D721Med (cell line): ENCODE measurements at regions not wholly inside any gene's neighbourhood (a gene's known extent, or its start where the extent isn't known, plus 50 kb on each side); places are given as distances from the start of the nearest gene placed in this dataset.

Experiments used
- DNase-seq: peaks from one replicate; pipeline ENCODE4 v3.0.0; 2011; ENCODE audit warnings: low spot score; ENCODE audit not compliant: insufficient read length
- FAIRE-seq: peaks from 2 replicates; lab custom pipeline; 2011; peaks lifted over from hg19 to GRCh38; lab: Jason Lieb, UNC
- TF ChIP-seq, protein P1 (sequence below): IDR thresholded peaks from 2 replicates; pipeline ENCODE4 v1.5.1; 2012; ENCODE audit warnings: mild to moderate bottlenecking, control low read depth; ENCODE audit not compliant: insufficient read depth; ENCODE audit errors: missing control alignments

DNA sequence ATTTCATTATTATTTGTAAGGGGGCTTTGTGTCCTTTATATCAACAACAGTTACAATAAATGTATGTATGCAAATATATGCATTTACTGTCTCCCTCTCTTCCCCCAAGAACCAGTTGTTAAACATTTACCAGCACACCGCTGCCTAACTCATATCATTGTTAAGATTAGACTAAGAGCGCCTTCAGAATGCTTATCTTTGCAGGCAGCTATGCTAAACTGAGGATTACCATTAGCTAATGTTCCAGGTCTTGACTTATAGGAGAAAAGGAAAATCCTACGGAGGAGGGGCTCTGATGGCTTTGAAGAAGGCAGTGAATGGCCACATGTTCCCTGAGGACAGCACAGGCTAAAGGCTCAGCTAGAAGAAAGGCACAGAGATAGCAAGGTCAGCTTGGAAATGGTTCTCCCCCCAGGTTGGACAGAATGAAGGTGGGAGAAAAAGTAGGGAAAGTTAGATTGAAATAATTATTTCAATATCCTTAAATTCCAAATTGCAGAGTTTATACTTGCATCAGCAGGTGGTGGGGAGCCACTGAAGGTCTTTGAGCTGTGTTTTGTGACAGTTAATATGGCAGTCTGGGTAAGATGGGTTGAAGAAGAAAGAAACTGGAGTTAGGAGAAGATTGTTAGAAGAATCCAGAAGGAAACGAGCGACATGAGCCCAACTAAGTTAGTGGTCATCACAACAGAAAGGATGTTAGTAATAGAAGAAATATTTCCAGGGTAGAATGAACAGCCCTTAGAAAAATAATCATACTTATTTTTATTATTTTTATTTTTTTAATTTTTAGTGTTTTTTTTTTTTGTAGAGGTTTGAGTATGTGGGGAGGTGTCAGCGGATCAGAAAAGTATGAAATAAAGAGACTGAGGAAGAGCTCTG lies 87.0 kb upstream of the MAF start:
- TF ChIP-seq, protein P1, sequence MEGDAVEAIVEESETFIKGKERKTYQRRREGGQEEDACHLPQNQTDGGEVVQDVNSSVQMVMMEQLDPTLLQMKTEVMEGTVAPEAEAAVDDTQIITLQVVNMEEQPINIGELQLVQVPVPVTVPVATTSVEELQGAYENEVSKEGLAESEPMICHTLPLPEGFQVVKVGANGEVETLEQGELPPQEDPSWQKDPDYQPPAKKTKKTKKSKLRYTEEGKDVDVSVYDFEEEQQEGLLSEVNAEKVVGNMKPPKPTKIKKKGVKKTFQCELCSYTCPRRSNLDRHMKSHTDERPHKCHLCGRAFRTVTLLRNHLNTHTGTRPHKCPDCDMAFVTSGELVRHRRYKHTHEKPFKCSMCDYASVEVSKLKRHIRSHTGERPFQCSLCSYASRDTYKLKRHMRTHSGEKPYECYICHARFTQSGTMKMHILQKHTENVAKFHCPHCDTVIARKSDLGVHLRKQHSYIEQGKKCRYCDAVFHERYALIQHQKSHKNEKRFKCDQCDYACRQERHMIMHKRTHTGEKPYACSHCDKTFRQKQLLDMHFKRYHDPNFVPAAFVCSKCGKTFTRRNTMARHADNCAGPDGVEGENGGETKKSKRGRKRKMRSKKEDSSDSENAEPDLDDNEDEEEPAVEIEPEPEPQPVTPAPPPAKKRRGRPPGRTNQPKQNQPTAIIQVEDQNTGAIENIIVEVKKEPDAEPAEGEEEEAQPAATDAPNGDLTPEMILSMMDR: no peak
- DNase-seq (no peak), FAIRE-seq (no peak)

DNA sequence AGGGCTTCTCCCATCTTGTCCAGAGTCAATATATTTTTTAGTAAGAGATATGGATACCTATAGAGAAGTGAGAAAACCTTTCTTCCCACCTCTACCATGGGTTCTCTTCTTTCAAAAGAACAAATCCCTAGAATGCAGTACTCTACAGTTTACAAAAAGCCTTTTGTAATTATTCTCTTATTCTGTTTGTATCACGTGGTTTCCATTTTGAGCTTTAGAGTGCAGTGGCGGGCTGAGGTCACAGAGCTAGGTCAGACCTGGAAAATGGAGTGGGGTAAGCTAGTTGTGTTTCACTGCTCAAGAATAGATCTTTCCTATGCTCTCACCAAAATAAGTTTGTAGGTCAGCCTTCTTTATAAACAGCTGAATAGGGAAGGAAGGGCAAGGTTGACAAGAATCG lies 85.3 kb upstream of the MAF start:
- TF ChIP-seq, protein P1: no peak
- FAIRE-seq (no peak), DNase-seq (no peak)

- no peak for FAIRE-seq
- DNase-seq: no peak
- TF ChIP-seq, protein P1: no peak
Measured at GRCh38 chr16:79679334-79679733, 78.8 kb upstream of the MAF start.

DNA sequence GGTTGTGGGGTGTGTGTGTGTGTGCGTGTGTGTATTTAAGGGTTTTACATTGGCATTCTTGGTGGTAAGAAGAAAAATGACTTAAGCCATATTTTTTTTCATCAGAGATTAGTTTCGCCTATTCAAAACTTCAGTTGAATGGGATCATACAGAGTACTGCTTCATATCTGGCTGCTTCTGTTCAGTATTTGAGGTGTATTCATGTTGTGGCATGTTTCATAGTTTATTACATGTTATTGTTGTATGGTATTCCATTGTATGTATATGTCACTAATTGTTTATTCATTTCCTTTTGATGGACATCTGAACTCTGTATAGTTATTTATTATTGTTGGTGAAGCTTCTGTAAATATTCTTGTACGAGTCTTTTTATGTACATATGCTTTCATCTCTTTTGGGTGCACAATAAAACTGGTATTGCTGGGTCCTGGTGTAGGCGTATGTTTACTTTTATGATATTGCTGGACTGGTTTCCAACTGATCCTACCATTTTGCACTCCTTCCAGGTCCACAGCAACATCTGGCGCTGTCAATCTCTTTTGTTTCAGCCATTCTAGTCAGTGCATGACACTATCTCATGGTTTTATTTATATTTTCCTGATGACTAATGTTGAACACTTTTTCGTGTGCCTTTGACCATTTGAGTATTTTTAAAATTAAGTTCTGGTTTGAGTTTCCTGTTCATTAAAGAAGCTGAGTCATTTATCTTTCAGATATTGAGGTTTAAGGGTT lies 77.4 kb upstream of the MAF start:
- FAIRE-seq (no peak), DNase-seq (no peak)
- TF ChIP-seq, protein P1: no peak

DNA sequence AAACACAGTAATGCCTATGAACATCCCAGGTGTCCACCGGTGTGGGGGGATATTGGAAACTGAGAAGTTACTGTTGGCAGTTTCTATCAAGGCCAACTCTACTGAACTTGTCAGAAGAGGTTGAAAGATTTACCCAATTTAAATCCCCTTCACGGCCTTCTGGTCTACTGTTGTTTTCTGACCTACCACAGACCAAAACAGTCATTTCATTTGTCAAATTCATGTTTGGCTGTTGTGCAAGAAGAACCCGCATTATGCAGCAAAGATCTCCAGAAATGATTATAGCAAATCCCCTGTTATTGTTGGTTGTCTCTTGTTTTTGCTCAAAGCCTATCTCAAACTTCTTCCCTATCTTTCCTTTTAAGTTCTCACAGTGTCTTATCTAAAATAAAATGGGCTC lies 73.1 kb upstream of the MAF start:
- DNase-seq (no peak), FAIRE-seq (no peak)
- TF ChIP-seq, protein P1: no peak

DNA sequence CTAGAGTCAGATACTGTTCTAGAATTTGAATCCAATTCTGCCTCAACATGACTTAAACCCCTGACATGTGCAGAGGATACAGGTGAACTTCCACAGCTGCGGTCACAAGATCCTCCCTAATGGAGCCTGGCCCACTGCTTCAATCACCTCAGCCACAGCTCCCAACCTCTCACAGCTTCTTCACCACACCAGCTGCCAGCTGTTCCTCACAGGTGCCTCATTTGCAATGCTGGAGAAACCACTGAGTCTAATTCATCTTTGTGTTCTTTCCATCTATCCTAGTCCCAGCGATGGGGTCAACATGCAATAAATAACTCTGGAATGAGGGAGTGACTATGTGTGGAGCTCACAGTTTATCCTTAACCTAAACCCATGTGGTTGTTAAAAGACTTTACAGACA lies 72.0 kb upstream of the MAF start:
- no peak for FAIRE-seq
- no peak for DNase-seq
- TF ChIP-seq, protein P1: no peak
